K562 (cell line): ENCODE measurements at regions not wholly inside any gene's neighbourhood (a gene's known extent, or its start where the extent isn't known, plus 50 kb on each side); places are given as distances from the start of the nearest gene placed in this dataset.

Experiments
- PCBP1 ChIP-seq: fragments of 200-400 bp; formaldehyde crosslinking; IDR thresholded peaks from 2 replicates; pipeline ENCODE4 v1.6.1; 2018; ENCODE audit warnings: mild to moderate bottlenecking, low read depth, low read length; ENCODE audit not compliant: poor library complexity, severe bottlenecking
- SIN3A ChIP-seq, 2 experiments: fragments of 150-350 bp in 1 of 2; IDR thresholded peaks; 2 replicates each; pipeline ENCODE4 v1.6.1; 2011 to 2016; ENCODE audit warnings: borderline replicate concordance in 2 of 2, low read depth in 2 of 2, low read length in 2 of 2, mild to moderate bottlenecking in 2 of 2, moderate library complexity in 2 of 2; ENCODE audit not compliant: control insufficient read depth in 1 of 2

GRCh38 chr6:151721146-151721545 lies 86.3 kb upstream of the ESR1 start:
- TF ChIP-seq PCBP1: no peak
- TF ChIP-seq SIN3A (IDR thresholded peaks at IDR 0.05; ENCODE audit: borderline replicate concordance in 2 of 2, control insufficient read depth in 1 of 2, low read depth in 2 of 2, low read length in 2 of 2): no peak
